Spleen (tissue), 7 donors: ENCODE measurements at regions not wholly inside any gene's neighbourhood (a gene's known extent, or its start where the extent isn't known, plus 50 kb on each side); places are given as distances from the start of the nearest gene placed in this dataset.

Experiments
- CTCF ChIP-seq, 11 experiments: fragments of 200-600 bp in 7 of 11; fragments of 450-650 bp in 4 of 11; sonication (generic) in 4 of 11; IDR thresholded peaks in 8 of 11; conservative IDR thresholded peaks in 3 of 11; 1 replicate in 7 of 11; 2 replicates in 4 of 11; pipeline versions ENCODE4 v1.4.0 to v1.8.0; 2016 to 2021; ENCODE audit warnings: antibody characterized with exemption in 11 of 11, inconsistent platforms in 4 of 11, mild to moderate bottlenecking in 1 of 11
- POLR2A ChIP-seq, 3 donors: fragments of 450-650 bp; IDR thresholded peaks; one replicate each; pipeline ENCODE4 v1.5.1; 2017; ENCODE audit warnings: antibody characterized with exemption in 3 of 3, mild to moderate bottlenecking in 1 of 3
- donor health status: DM: no; HTN: no; CAD: no; lungs with moderate emphysema.
- donor health status: DM: no; HTN: no; CAD: no.
- donor health status: DM: no; HTN: no; CAD: no.

- TF ChIP-seq CTCF (IDR thresholded peaks at IDR 0.05 in 8 of 11, conservative IDR thresholded peaks at IDR 0.05 in 3 of 11) (no peak), POLR2A (IDR thresholded peaks at IDR 0.05) (no peak)
These were observed 190.8 kb downstream of the PRDM2 start for GRCh38 chr1:13890766-13891165.
